Left lung (tissue), 4 donors: ENCODE measurements at regions not wholly inside any gene's neighbourhood (a gene's known extent, or its start where the extent isn't known, plus 50 kb on each side); places are given as distances from the start of the nearest gene placed in this dataset.

Source experiments
- ATAC-seq: fragments of 200-7000 bp; cut with Tn5 transposase; one replicate; pipeline ENCODE4 v1.9.1; 2020; ENCODE audit warnings: moderate library complexity
- DNase-seq, 4 donors: peaks; one replicate each; pipeline ENCODE4 v3.0.0-alpha.2; 2013 to 2020
- H3K27ac ChIP-seq, 2 donors: fragments of 200-600 bp; sonication (generic) in 1 of 2; one replicate each; pipeline versions ENCODE4 v1.5.0 to v1.8.0; 2020 to 2021
- H3K27me3 ChIP-seq, 2 donors: fragments of 200-600 bp; sonication (generic) in 1 of 2; one replicate each; pipeline versions ENCODE4 v1.5.0 to v1.8.0; 2020 to 2021
- H3K36me3 ChIP-seq, 2 donors: fragments of 200-600 bp; sonication (generic) in 1 of 2; one replicate each; pipeline versions ENCODE4 v1.5.0 to v1.8.0; 2020 to 2021
- H3K4me1 ChIP-seq, 2 donors: fragments of 200-600 bp; one replicate each; pipeline ENCODE4 v1.8.0; 2021
- H3K4me3 ChIP-seq, 2 donors: fragments of 200-600 bp; sonication (generic) in 1 of 2; one replicate each; pipeline versions ENCODE4 v1.5.0 to v1.8.0; 2020 to 2021; ENCODE audit warnings: mild to moderate bottlenecking in 1 of 2
- H3K9me3 ChIP-seq, 2 donors: fragments of 200-600 bp; sonication (generic) in 1 of 2; one replicate each; pipeline versions ENCODE4 v1.5.0 to v1.8.0; 2020 to 2021
- CTCF ChIP-seq, 2 donors: fragments of 200-600 bp; sonication (generic) in 1 of 2; IDR thresholded peaks; one replicate each; pipeline versions ENCODE4 v1.5.0 to v1.8.0; 2021; ENCODE audit warnings: antibody characterized with exemption in 2 of 2
- intact Hi-C, 2 donors: fragments of 100-400 bp; cut with DNase I; formaldehyde crosslinking; loops; one replicate each; pipeline versions ENCODE4 v1.11.2 to v1.14.2; 2022
- donor health status: DM: no; HTN: yes; CAD: no.
- donor health status: DM: no; HTN: no; CAD: no.

GRCh38 chr12:108075561-108075960, 53.5 kb upstream of the WSCD2 start:
- intact Hi-C loops, result no loop called here
- Histone ChIP-seq H3K36me3 (no peaks in the 10 kb centered on the region), H3K9me3 (no peaks in the 10 kb centered on the region), H3K4me1 (no peaks in the 10 kb centered on the region), H3K27me3 (peaks cover 0 to 35% of the 10 kb centered on the region in 2 donors), H3K4me3 (no peak overlapping the region), H3K27ac (no peak overlapping the region)
- DNase-seq (no peak), ATAC-seq (no peak)
- TF ChIP-seq CTCF (IDR thresholded peaks at IDR 0.05), result no peak

- TF ChIP-seq CTCF (IDR thresholded peaks at IDR 0.05), result no peak
- Histone ChIP-seq H3K36me3 (no peaks in the 10 kb centered on the region), H3K4me3 (no peak overlapping the region), H3K4me1 (no peaks in the 10 kb centered on the region), H3K27me3 (peaks cover 0 to 29% of the 10 kb centered on the region in 2 donors), H3K9me3 (no peaks in the 10 kb centered on the region), H3K27ac (no peak overlapping the region)
- intact Hi-C loops, result no loop called here
- DNase-seq (no peak), ATAC-seq (no peak)
These were observed 52.5 kb upstream of the WSCD2 start for GRCh38 chr12:108076556-108076955.

GRCh38 chr12:108078428-108078827, 50.7 kb upstream of the WSCD2 start:
- peaks cover 0 to 25% of the 10 kb centered on the region in 2 donors for H3K27me3 ChIP-seq
- H3K4me1 ChIP-seq, result no peaks in the 10 kb centered on the region
- no peaks in the 10 kb centered on the region for H3K36me3 ChIP-seq
- intact Hi-C loops, result no loop called here
- no peak overlapping the region for H3K4me3 ChIP-seq
- ATAC-seq (no peak), DNase-seq (no peak)
- no peaks in the 10 kb centered on the region for H3K9me3 ChIP-seq
- no peak overlapping the region for H3K27ac ChIP-seq
- TF ChIP-seq CTCF (IDR thresholded peaks at IDR 0.05), result no peak
